Activated CD4-positive, alpha-beta memory T cell treated with anti-CD3 and anti-CD28 coated beads, Interleukin-2, amount 10 ng/mL, durations not matched to agents 7 days and 5 days (primary cell): ENCODE measurements at regions not wholly inside any gene's neighbourhood (a gene's known extent, or its start where the extent isn't known, plus 50 kb on each side); places are given as distances from the start of the nearest gene placed in this dataset.
A peak's percentile ranks its signal among the peaks of the same experiment; 100 is the strongest.

ENCODE experiments used
- CTCF ChIA-PET: fragments of 350-600 bp; sonication (Branson Sonifier 250); formaldehyde crosslinking; loops from one replicate; lab custom pipeline; 2021; ENCODE audit warnings: antibody characterized with exemption, inconsistent platforms; lab: Charles Lee
- POLR2A ChIA-PET: fragments of 350-600 bp; sonication (Branson Sonifier 250); formaldehyde crosslinking; loops from one replicate; lab custom pipeline; 2021; ENCODE audit warnings: antibody characterized with exemption; lab: Charles Lee
- DNase-seq: peaks from one replicate; pipeline ENCODE4 v3.0.0-alpha.2; 2020
- H3K27ac Mint-ChIP-seq: one replicate; pipeline ENCODE4 v1.8.0; 2021; ENCODE audit warnings: mild to moderate bottlenecking, mixed read lengths
- H3K27me3 Mint-ChIP-seq: one replicate; pipeline ENCODE4 v1.8.0; 2021; ENCODE audit warnings: mixed read lengths
- H3K36me3 Mint-ChIP-seq: one replicate; pipeline ENCODE4 v1.8.0; 2021; ENCODE audit warnings: low read depth, mixed read lengths
- H3K4me1 Mint-ChIP-seq: one replicate; pipeline ENCODE4 v1.8.0; 2021; ENCODE audit warnings: mixed read lengths
- H3K4me3 Mint-ChIP-seq: one replicate; pipeline ENCODE4 v1.8.0; 2021; ENCODE audit warnings: mild to moderate bottlenecking, mixed read lengths
- H3K9me3 Mint-ChIP-seq: one replicate; pipeline ENCODE4 v1.8.0; 2021; ENCODE audit warnings: mixed read lengths

DNA sequence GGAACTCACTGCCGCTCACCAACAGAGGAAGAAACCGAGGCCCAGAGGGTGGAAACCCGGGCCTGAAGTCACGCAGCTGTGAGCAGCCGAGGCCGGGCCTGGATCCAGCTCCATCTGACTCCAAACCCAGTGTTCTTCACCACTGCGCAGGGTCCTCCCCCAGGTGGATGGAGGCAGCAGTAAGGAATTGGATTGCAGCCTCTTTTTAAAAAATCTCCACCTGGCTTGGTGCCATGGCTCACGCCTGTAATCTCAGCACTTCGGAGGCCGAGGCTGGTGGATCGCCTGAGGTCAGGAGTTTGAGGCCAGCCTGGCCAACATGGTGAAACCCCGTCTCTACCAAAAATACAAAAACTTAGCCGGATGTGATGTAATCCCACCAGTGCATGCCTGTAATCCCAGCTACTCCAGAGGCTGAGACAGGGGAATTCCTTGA, 177.2 kb downstream of the FOXL1 start:
- DNase-seq = no peak
- ChIA-PET CTCF (no interaction called here), POLR2A (no interaction called here)
- peaks cover 14% of the 10 kb centered on the region for H3K27me3 Mint-ChIP-seq
- no peaks in the 10 kb centered on the region for H3K4me1 Mint-ChIP-seq
- H3K9me3 Mint-ChIP-seq = no peaks in the 10 kb centered on the region
- H3K27ac Mint-ChIP-seq = no peak overlapping the region
- no peaks in the 10 kb centered on the region for H3K36me3 Mint-ChIP-seq
- no peak overlapping the region for H3K4me3 Mint-ChIP-seq

- Mint-ChIP-seq H3K4me3 (no peak overlapping the region), H3K27me3 (peaks cover 16% of the 10 kb centered on the region), H3K36me3 (no peaks in the 10 kb centered on the region), H3K27ac (no peak overlapping the region), H3K9me3 (no peaks in the 10 kb centered on the region), H3K4me1 (no peaks in the 10 kb centered on the region)
- DNase-seq = no peak
- CTCF ChIA-PET = no interaction called here
- POLR2A ChIA-PET = no interaction called here
Observed at GRCh38 chr16:86756882-86757703, 178.7 kb downstream of the FOXL1 start.

DNA sequence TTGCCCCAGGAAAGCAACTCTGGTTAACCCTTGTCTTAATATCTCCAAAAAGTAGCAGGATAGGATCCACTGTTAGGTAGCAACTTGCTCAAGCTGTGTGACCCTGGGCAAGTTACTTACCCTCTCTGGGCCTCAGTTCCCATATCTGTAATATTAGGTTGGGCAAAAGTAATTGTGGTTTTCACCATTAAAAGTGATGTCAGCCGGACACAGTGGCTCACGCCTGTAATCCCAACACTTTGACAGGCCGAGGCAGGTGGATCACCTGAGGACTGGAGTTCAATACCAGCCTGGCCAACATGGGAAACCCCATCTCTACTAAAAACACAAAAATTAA, 179.3 kb downstream of the FOXL1 start:
- H3K27ac Mint-ChIP-seq = no peak overlapping the region
- H3K36me3 Mint-ChIP-seq = no peaks in the 10 kb centered on the region
- no peak for DNase-seq
- no peaks in the 10 kb centered on the region for H3K9me3 Mint-ChIP-seq
- no peaks in the 10 kb centered on the region for H3K4me1 Mint-ChIP-seq
- H3K27me3 Mint-ChIP-seq = peaks cover 16% of the 10 kb centered on the region
- ChIA-PET CTCF (no interaction called here), POLR2A (no interaction called here)
- H3K4me3 Mint-ChIP-seq = no peak overlapping the region

- H3K9me3 Mint-ChIP-seq = no peaks in the 10 kb centered on the region
- no peak overlapping the region for H3K4me3 Mint-ChIP-seq
- no peaks in the 10 kb centered on the region for H3K4me1 Mint-ChIP-seq
- no peaks in the 10 kb centered on the region for H3K36me3 Mint-ChIP-seq
- POLR2A ChIA-PET = no interaction called here
- CTCF ChIA-PET = interaction anchor here (0.6 kb wide), 1 partner anchor 183 kb away, joined by 4 read pairs; no protein-coding TSS in a partner anchor
- no peak overlapping the region for H3K27ac Mint-ChIP-seq
- DNase-seq = no peak
- peaks cover 16% of the 10 kb centered on the region for H3K27me3 Mint-ChIP-seq
Observed at GRCh38 chr16:86758932-86759331, 180.6 kb downstream of the FOXL1 start.

- CTCF ChIA-PET = interaction anchor here (0.7 to 1.5 kb wide), 5 partner anchors 11 to 495 kb away, joined by 3 to 5 read pairs (median 3); no protein-coding TSS in a partner anchor
- POLR2A ChIA-PET = interaction anchor here (0.5 kb wide), 1 partner anchor 9 kb away, joined by 3 read pairs; no protein-coding TSS in a partner anchor
Observed at GRCh38 chr16:86761111-86762031, 183.0 kb downstream of the FOXL1 start.

DNA sequence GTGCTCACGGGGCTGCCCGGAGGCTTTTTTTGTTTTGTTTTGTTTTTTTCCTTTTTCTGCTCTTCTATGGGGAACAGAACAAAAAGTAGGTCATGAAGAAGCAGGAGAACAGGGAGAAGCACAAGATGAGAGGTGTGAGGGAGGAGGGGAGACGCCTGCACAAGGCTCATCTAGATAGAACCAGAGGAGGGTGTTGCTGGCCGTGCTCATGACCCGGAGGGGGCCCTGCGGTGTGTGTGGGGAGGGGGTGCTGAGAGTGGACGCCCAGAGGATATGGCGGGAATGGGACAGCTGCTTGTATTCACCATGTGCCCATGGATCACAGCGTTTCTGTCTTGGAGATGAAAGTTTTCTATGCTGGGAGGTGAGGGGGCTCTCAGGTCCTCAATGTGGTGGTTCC, 183.7 kb downstream of the FOXL1 start:
- H3K36me3 Mint-ChIP-seq = no peaks in the 10 kb centered on the region
- H3K27ac Mint-ChIP-seq = no peak overlapping the region
- H3K9me3 Mint-ChIP-seq = no peaks in the 10 kb centered on the region
- H3K4me3 Mint-ChIP-seq = no peak overlapping the region
- CTCF ChIA-PET = interaction anchor here (1.2 kb wide), 1 partner anchor 197 kb away, joined by 3 read pairs; no protein-coding TSS in a partner anchor
- H3K27me3 Mint-ChIP-seq = peaks cover 14% of the 10 kb centered on the region
- DNase-seq = no peak
- POLR2A ChIA-PET = no interaction called here
- no peaks in the 10 kb centered on the region for H3K4me1 Mint-ChIP-seq

More at GRCh38 chr16:86761111-86762031, 183.0 kb downstream of the FOXL1 start:
- peak; percentile 49 for DNase-seq
- Mint-ChIP-seq H3K36me3 (no peaks in the 10 kb centered on the region), H3K27me3 (peaks cover 16% of the 10 kb centered on the region), H3K27ac (no peak overlapping the region), H3K4me1 (no peaks in the 10 kb centered on the region), H3K4me3 (no peak overlapping the region), H3K9me3 (no peaks in the 10 kb centered on the region)

- no peaks in the 10 kb centered on the region for H3K36me3 Mint-ChIP-seq
- H3K9me3 Mint-ChIP-seq = no peaks in the 10 kb centered on the region
- ChIA-PET POLR2A (no interaction called here), CTCF (interaction anchor here (0.6 kb wide), 1 partner anchor 188 kb away, joined by 3 read pairs; no protein-coding TSS in a partner anchor)
- H3K4me3 Mint-ChIP-seq = no peak overlapping the region
- DNase-seq = no peak
- no peaks in the 10 kb centered on the region for H3K4me1 Mint-ChIP-seq
- no peak overlapping the region for H3K27ac Mint-ChIP-seq
- H3K27me3 Mint-ChIP-seq = peaks cover 8% of the 10 kb centered on the region
Observed at GRCh38 chr16:86763819-86764218, 185.5 kb downstream of the FOXL1 start.

GRCh38 chr16:86764551-86764950, 186.2 kb downstream of the FOXL1 start:
- CTCF ChIA-PET = no interaction called here
- POLR2A ChIA-PET = no interaction called here
- no peak for DNase-seq
- Mint-ChIP-seq H3K4me1 (no peaks in the 10 kb centered on the region), H3K9me3 (no peaks in the 10 kb centered on the region), H3K4me3 (no peak overlapping the region), H3K27ac (no peak overlapping the region), H3K36me3 (no peaks in the 10 kb centered on the region), H3K27me3 (peaks cover 5% of the 10 kb centered on the region)

GRCh38 chr16:86765389-86766026, 187.2 kb downstream of the FOXL1 start:
- H3K9me3 Mint-ChIP-seq = no peaks in the 10 kb centered on the region
- H3K27me3 Mint-ChIP-seq = peaks cover 5% of the 10 kb centered on the region
- H3K27ac Mint-ChIP-seq = no peak overlapping the region
- H3K36me3 Mint-ChIP-seq = no peaks in the 10 kb centered on the region
- no peaks in the 10 kb centered on the region for H3K4me1 Mint-ChIP-seq
- ChIA-PET POLR2A (no interaction called here), CTCF (no interaction called here)
- DNase-seq = no peak
- no peak overlapping the region for H3K4me3 Mint-ChIP-seq

DNA sequence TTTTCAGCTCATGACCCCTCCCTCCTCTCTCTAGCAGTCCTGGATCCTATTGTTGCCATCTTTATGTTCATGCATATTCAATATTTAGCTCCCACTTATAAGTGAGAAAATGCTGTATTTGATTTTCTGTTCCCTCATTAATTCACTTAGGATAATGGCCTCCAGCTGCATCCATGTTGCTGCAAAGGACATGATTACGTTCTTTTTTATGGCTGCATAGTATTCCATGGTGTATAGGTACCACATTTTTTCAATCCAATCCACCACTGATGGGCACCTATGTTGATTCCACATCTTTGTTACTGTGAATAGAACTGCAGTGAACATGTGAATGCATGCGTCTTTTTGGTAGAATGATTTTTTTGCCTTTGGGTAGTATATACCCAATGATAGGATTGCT, 188.4 kb downstream of the FOXL1 start:
- Mint-ChIP-seq H3K27me3 (peaks cover 4% of the 10 kb centered on the region), H3K4me1 (no peaks in the 10 kb centered on the region), H3K27ac (no peak overlapping the region), H3K4me3 (no peak overlapping the region), H3K9me3 (no peaks in the 10 kb centered on the region), H3K36me3 (no peaks in the 10 kb centered on the region)
- ChIA-PET CTCF (no interaction called here), POLR2A (no interaction called here)
- DNase-seq = no peak

GRCh38 chr16:86768228-86768791, 190.0 kb downstream of the FOXL1 start:
- Mint-ChIP-seq H3K27ac (no peak overlapping the region), H3K27me3 (peaks cover 2% of the 10 kb centered on the region), H3K9me3 (no peaks in the 10 kb centered on the region), H3K4me3 (no peak overlapping the region), H3K36me3 (no peaks in the 10 kb centered on the region), H3K4me1 (no peaks in the 10 kb centered on the region)
- ChIA-PET CTCF (no interaction called here), POLR2A (no interaction called here)
- DNase-seq = no peak

DNA sequence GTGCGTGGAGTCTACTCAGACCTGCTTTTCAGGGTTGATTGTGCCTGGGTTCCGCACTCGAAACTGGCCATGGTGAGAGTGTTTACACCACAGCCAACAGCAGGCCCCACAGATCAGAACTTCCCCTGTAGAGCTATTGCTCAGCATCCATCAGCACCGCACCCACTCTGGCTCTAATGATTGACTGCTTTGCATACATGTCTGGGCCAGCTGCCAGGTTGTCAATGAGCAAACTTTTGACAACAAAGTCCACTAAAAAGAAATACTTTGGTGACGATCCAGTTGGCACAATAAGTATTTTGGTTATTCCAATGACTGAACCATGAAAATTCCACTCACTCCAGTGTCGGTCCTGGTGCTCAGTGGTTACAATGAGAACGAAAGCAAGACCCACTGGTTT, 190.7 kb downstream of the FOXL1 start:
- Mint-ChIP-seq H3K4me1 (no peaks in the 10 kb centered on the region), H3K4me3 (no peak overlapping the region), H3K9me3 (no peaks in the 10 kb centered on the region), H3K27me3 (peaks cover 2% of the 10 kb centered on the region), H3K36me3 (no peaks in the 10 kb centered on the region), H3K27ac (no peak overlapping the region)
- ChIA-PET POLR2A (no interaction called here), CTCF (no interaction called here)
- DNase-seq = no peak
